OCI-LY7 (cell line): ENCODE measurements at regions not wholly inside any gene's neighbourhood (a gene's known extent, or its start where the extent isn't known, plus 50 kb on each side); places are given as distances from the start of the nearest gene placed in this dataset.

ENCODE experiments used
- BruUV-seq: library from RNA; stranded (reverse); fragments of 400-500 nt; replicated peaks from 2 replicates; lab custom pipeline; 2021; lab: Mats Ljungman, UMichigan
- CTCF ChIA-PET: fragments of 300-600 bp; sonication (Branson Sonifier 250); formaldehyde crosslinking; loops from one replicate; lab custom pipeline; 2022; ENCODE audit warnings: antibody characterized with exemption; ENCODE audit not compliant: unreplicated experiment; lab: Charles Lee
- POLR2A ChIA-PET: fragments of 300-600 bp; sonication (Branson Sonifier 250); formaldehyde crosslinking; loops from one replicate; lab custom pipeline; 2022; ENCODE audit warnings: antibody characterized with exemption; lab: Charles Lee
- DNase-seq: peaks from one replicate; pipeline ENCODE4 v3.0.0-alpha.2; 2015; ENCODE audit warnings: low spot score
- H2AFZ ChIP-seq: fragments of 200-600 bp; sonication (generic), shearing (Covaris generic); 2 replicates; pipeline ENCODE4 v1.6.1; 2014; ENCODE audit warnings: mild to moderate bottlenecking, antibody characterized with exemption, low read length, moderate library complexity
- H3K27ac ChIP-seq: fragments of 200-600 bp; sonication (generic); 2 replicates; pipeline ENCODE4 v1.5.1; 2014; ENCODE audit warnings: mixed run types, low read depth, mild to moderate bottlenecking, moderate library complexity, low read length, inconsistent platforms; ENCODE audit not compliant: poor library complexity, severe bottlenecking
- H3K36me3 ChIP-seq: fragments of 200-600 bp; sonication (generic); 2 replicates; pipeline ENCODE4 v1.6.1; 2014; ENCODE audit warnings: mild to moderate bottlenecking, antibody characterized with exemption, low read length, moderate library complexity, mixed read lengths; ENCODE audit not compliant: insufficient read depth
- H3K4me1 ChIP-seq: fragments of 200-600 bp; sonication (generic); 2 replicates; pipeline ENCODE4 v1.5.1; 2014; ENCODE audit warnings: mild to moderate bottlenecking, low read length; ENCODE audit not compliant: insufficient read depth, poor library complexity, severe bottlenecking
- H3K4me2 ChIP-seq: fragments of 200-600 bp; sonication (generic); 2 replicates; pipeline ENCODE4 v1.6.1; 2014; ENCODE audit warnings: mild to moderate bottlenecking, low read length
- H3K4me3 ChIP-seq: fragments of 200-600 bp; sonication (generic); 2 replicates; pipeline ENCODE4 v1.5.1; 2014; ENCODE audit warnings: mild to moderate bottlenecking, low read depth, low read length; ENCODE audit not compliant: poor library complexity, severe bottlenecking
- H3K79me2 ChIP-seq: fragments of 200-600 bp; sonication (generic); 2 replicates; pipeline ENCODE4 v1.6.1; 2016; ENCODE audit warnings: low read depth, mild to moderate bottlenecking, low read length, moderate library complexity, mixed read lengths; ENCODE audit not compliant: insufficient read depth
- H3K9me2 ChIP-seq: fragments of 200-600 bp; sonication (generic); 2 replicates; pipeline ENCODE4 v1.6.1; 2016; ENCODE audit warnings: mild to moderate bottlenecking, low read length, mixed read lengths; ENCODE audit not compliant: insufficient read depth
- H3K9me3 ChIP-seq: fragments of 200-600 bp; sonication (generic); 2 replicates; pipeline ENCODE4 v1.6.1; 2014; ENCODE audit warnings: mild to moderate bottlenecking, mixed run types, low read length, mixed read lengths
- H4K20me1 ChIP-seq: fragments of 200-600 bp; sonication (generic); 2 replicates; pipeline ENCODE4 v1.6.1; 2014; ENCODE audit warnings: mild to moderate bottlenecking, antibody characterized with exemption, low read length, moderate library complexity, mixed read lengths; ENCODE audit not compliant: insufficient read depth
- EZH2phosphoT487 ChIP-seq: fragments of 200-600 bp; sonication (generic); IDR thresholded peaks from 2 replicates; pipeline ENCODE4 v1.6.1; 2018; ENCODE audit warnings: low read depth, borderline replicate concordance, mild to moderate bottlenecking, mixed run types, antibody characterized with exemption, low read length, moderate library complexity, mixed read lengths
- intact Hi-C: fragments of 100-400 bp; cut with micrococcal nuclease; formaldehyde crosslinking; loops from one replicate; pipeline ENCODE4 v1.10.0; 2022; ENCODE audit not compliant: unreplicated experiment
- TF ChIP-seq, protein P1 (sequence below): fragments of 200-600 bp; sonication (generic); conservative IDR thresholded peaks from 2 replicates; pipeline ENCODE4 v1.5.1; 2014; ENCODE audit warnings: mild to moderate bottlenecking, antibody characterized with exemption, low read length, moderate library complexity, mixed read lengths

DNA sequence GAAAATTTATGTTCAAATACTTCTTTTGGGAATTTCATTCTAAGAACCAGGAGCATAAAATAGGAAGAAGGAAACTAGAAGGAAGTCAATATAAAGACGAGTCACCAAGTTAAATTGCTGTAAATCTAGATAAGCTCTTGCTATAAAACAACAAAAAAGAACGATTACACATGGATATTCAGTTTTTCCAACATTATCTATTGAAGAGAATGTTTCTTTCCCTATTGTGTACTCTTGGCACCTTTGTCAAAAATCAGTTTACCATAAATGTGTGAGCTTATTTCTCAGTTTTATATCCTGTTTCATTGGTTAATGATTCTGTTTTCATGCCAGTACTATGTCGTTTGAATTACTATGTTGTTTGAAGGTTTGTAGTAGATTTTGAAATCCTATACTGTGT lies 536.3 kb upstream of the MKI67 start:
- H3K36me3 ChIP-seq = no peaks in the 10 kb centered on the region
- intact Hi-C loops = no loop called here
- H3K27ac ChIP-seq = no peak overlapping the region
- H3K79me2 ChIP-seq = no peaks in the 10 kb centered on the region
- H3K4me3 ChIP-seq = no peak overlapping the region
- DNase-seq = no peak
- no peak overlapping the region for H2AFZ ChIP-seq
- TF ChIP-seq EZH2phosphoT487 = no peak
- TF ChIP-seq, protein P1, sequence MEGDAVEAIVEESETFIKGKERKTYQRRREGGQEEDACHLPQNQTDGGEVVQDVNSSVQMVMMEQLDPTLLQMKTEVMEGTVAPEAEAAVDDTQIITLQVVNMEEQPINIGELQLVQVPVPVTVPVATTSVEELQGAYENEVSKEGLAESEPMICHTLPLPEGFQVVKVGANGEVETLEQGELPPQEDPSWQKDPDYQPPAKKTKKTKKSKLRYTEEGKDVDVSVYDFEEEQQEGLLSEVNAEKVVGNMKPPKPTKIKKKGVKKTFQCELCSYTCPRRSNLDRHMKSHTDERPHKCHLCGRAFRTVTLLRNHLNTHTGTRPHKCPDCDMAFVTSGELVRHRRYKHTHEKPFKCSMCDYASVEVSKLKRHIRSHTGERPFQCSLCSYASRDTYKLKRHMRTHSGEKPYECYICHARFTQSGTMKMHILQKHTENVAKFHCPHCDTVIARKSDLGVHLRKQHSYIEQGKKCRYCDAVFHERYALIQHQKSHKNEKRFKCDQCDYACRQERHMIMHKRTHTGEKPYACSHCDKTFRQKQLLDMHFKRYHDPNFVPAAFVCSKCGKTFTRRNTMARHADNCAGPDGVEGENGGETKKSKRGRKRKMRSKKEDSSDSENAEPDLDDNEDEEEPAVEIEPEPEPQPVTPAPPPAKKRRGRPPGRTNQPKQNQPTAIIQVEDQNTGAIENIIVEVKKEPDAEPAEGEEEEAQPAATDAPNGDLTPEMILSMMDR = no peak
- no peaks in the 10 kb centered on the region for H3K9me3 ChIP-seq
- no peaks in the 10 kb centered on the region for H4K20me1 ChIP-seq
- POLR2A ChIA-PET = interaction anchor here (0.6 kb wide), 1 partner anchor 81 kb away, joined by 3 read pairs; no protein-coding TSS in a partner anchor
- H3K4me2 ChIP-seq = no peak overlapping the region
- CTCF ChIA-PET = no interaction called here
- BruUV-seq = no TSS peak
- no peaks in the 10 kb centered on the region for H3K9me2 ChIP-seq
- H3K4me1 ChIP-seq = no peaks in the 10 kb centered on the region

- Histone ChIP-seq H3K79me2 (no peaks in the 10 kb centered on the region), H3K4me3 (no peak overlapping the region), H3K36me3 (no peaks in the 10 kb centered on the region), H3K9me2 (no peaks in the 10 kb centered on the region), H3K9me3 (no peaks in the 10 kb centered on the region), H3K4me2 (no peak overlapping the region), H2AFZ (no peak overlapping the region), H3K27ac (no peak overlapping the region), H4K20me1 (no peaks in the 10 kb centered on the region), H3K4me1 (no peaks in the 10 kb centered on the region)
- TF ChIP-seq EZH2phosphoT487 = no peak
- TF ChIP-seq, protein P1 = no peak
- BruUV-seq = no TSS peak
- DNase-seq = no peak
- intact Hi-C loops = no loop called here
- ChIA-PET POLR2A (no interaction called here), CTCF (no interaction called here)
Measured at GRCh38 chr10:128664729-128665128, 538.5 kb upstream of the MKI67 start.

- no peaks in the 10 kb centered on the region for H3K9me3 ChIP-seq
- H3K27ac ChIP-seq = no peak overlapping the region
- intact Hi-C loops = no loop called here
- H4K20me1 ChIP-seq = no peaks in the 10 kb centered on the region
- H3K9me2 ChIP-seq = no peaks in the 10 kb centered on the region
- TF ChIP-seq EZH2phosphoT487 = no peak
- TF ChIP-seq, protein P1 = no peak
- no peak overlapping the region for H3K4me3 ChIP-seq
- no TSS peak for BruUV-seq
- POLR2A ChIA-PET = no interaction called here
- no peaks in the 10 kb centered on the region for H3K4me1 ChIP-seq
- no peak overlapping the region for H2AFZ ChIP-seq
- no peak for DNase-seq
- H3K4me2 ChIP-seq = no peak overlapping the region
- no peaks in the 10 kb centered on the region for H3K36me3 ChIP-seq
- no peaks in the 10 kb centered on the region for H3K79me2 ChIP-seq
- CTCF ChIA-PET = no interaction called here
Measured at GRCh38 chr10:128675405-128675804, 549.2 kb upstream of the MKI67 start.
